Neural progenitor cell (in vitro differentiated cells): ENCODE measurements at regions not wholly inside any gene's neighbourhood (a gene's known extent, or its start where the extent isn't known, plus 50 kb on each side); places are given as distances from the start of the nearest gene placed in this dataset.

Experiments used
- DNase-seq: peaks from one replicate; pipeline ENCODE4 v3.0.0-alpha.2; 2016; ENCODE audit warnings: low spot score
- H2AFZ ChIP-seq: fragments of 200-600 bp; sonication (generic); replicated peaks from 2 replicates; pipeline ENCODE4 v1.6.1; 2016; ENCODE audit warnings: antibody characterized with exemption
- H3F3A ChIP-seq: fragments of 200-600 bp; sonication (generic); 2 replicates; pipeline ENCODE4 v1.6.1; 2016; ENCODE audit warnings: antibody characterized with exemption, low read depth
- H3K27ac ChIP-seq: fragments of 200-600 bp; sonication (generic); 2 replicates; pipeline ENCODE4 v1.5.1; 2016; ENCODE audit warnings: mild to moderate bottlenecking
- H3K27me3 ChIP-seq: fragments of 200-600 bp; sonication (generic); 2 replicates; pipeline ENCODE4 v1.6.1; 2016; ENCODE audit warnings: mild to moderate bottlenecking, moderate library complexity
- H3K36me3 ChIP-seq: fragments of 200-600 bp; sonication (generic); 2 replicates; pipeline ENCODE4 v1.5.1; 2016
- H3K4me1 ChIP-seq: fragments of 200-600 bp; sonication (generic); 2 replicates; pipeline ENCODE4 v1.6.1; 2016; ENCODE audit warnings: mixed run types
- H3K4me2 ChIP-seq: fragments of 200-600 bp; sonication (generic); 2 replicates; pipeline ENCODE4 v1.6.1; 2016
- H3K4me3 ChIP-seq: fragments of 200-600 bp; sonication (generic); 2 replicates; pipeline ENCODE4 v1.5.1; 2016
- H3K79me2 ChIP-seq: fragments of 200-600 bp; sonication (generic); 2 replicates; pipeline ENCODE4 v1.6.1; 2016; ENCODE audit warnings: low read depth
- H3K9ac ChIP-seq: fragments of 200-600 bp; sonication (generic); 2 replicates; pipeline ENCODE4 v1.6.1; 2016
- H3K9me3 ChIP-seq: fragments of 200-600 bp; sonication (generic); 2 replicates; pipeline ENCODE4 v1.5.1; 2016; ENCODE audit warnings: low read depth
- H4K20me1 ChIP-seq: fragments of 200-600 bp; sonication (generic); 2 replicates; pipeline ENCODE4 v1.6.1; 2016; ENCODE audit warnings: low read depth
- H3K27ac Mint-ChIP-seq: 3 replicates; pipeline ENCODE4 v1.8.0; 2021; ENCODE audit warnings: mixed read lengths
- H3K27me3 Mint-ChIP-seq: 2 replicates; pipeline ENCODE4 v1.8.0; 2022; ENCODE audit warnings: low read depth, mild to moderate bottlenecking, inconsistent platforms, moderate library complexity, mixed read lengths; ENCODE audit not compliant: insufficient read depth
- H3K36me3 Mint-ChIP-seq: 3 replicates; pipeline ENCODE4 v1.8.0; 2021; ENCODE audit warnings: mixed read lengths
- H3K4me1 Mint-ChIP-seq: 3 replicates; pipeline ENCODE4 v1.8.0; 2021; ENCODE audit warnings: mixed read lengths
- H3K4me3 Mint-ChIP-seq: 3 replicates; pipeline ENCODE4 v1.8.0; 2021; ENCODE audit warnings: mild to moderate bottlenecking, moderate library complexity, mixed read lengths
- H3K9me3 Mint-ChIP-seq: 3 replicates; pipeline ENCODE4 v1.8.0; 2020; ENCODE audit warnings: mixed read lengths
- CTCF ChIP-seq: fragments of 200-600 bp; sonication (generic); IDR thresholded peaks from 2 replicates; pipeline ENCODE4 v1.5.1; 2017; ENCODE audit warnings: antibody characterized with exemption, mild to moderate bottlenecking
- EZH2 ChIP-seq: fragments of 200-600 bp; sonication (generic); IDR thresholded peaks from 2 replicates; pipeline ENCODE4 v1.6.1; 2017; ENCODE audit warnings: antibody characterized with exemption, mild to moderate bottlenecking, moderate library complexity
- EZH2phosphoT487 ChIP-seq: fragments of 200-600 bp; sonication (generic); IDR thresholded peaks from 2 replicates; pipeline ENCODE4 v1.6.1; 2017; ENCODE audit warnings: antibody characterized with exemption

- peaks cover 2% of the 10 kb centered on the region for H3K27me3 Mint-ChIP-seq
- Histone ChIP-seq H3K36me3 (no peaks in the 10 kb centered on the region), H3K9ac (no peak overlapping the region), H3K4me1 (peaks cover 8% of the 10 kb centered on the region), H3K27ac (no peak overlapping the region), H4K20me1 (no peaks in the 10 kb centered on the region), H3K4me3 (no peak overlapping the region), H3K27me3 (no peaks in the 10 kb centered on the region), H2AFZ (no peak overlapping the region), H3K79me2 (no peaks in the 10 kb centered on the region), H3K9me3 (no peaks in the 10 kb centered on the region), H3K4me2 (no peak overlapping the region), H3F3A (no peaks in the 10 kb centered on the region)
- no peak for DNase-seq
- H3K4me1 Mint-ChIP-seq, result peaks cover 3% of the 10 kb centered on the region
- H3K36me3 Mint-ChIP-seq, result no peaks in the 10 kb centered on the region
- H3K9me3 Mint-ChIP-seq, result no peaks in the 10 kb centered on the region
- no peak overlapping the region for H3K4me3 Mint-ChIP-seq
- TF ChIP-seq EZH2 (no peak), CTCF (no peak), EZH2phosphoT487 (no peak)
- no peak overlapping the region for H3K27ac Mint-ChIP-seq
These were observed 318.2 kb downstream of the NPIPA8 start for GRCh38 chr16:18018376-18018775.

- no peaks in the 10 kb centered on the region for H3K36me3 ChIP-seq
- no peak overlapping the region for H3K27ac ChIP-seq
- Mint-ChIP-seq H3K4me3 (no peak overlapping the region), H3K36me3 (no peaks in the 10 kb centered on the region), H3K27me3 (no peaks in the 10 kb centered on the region), H3K27ac (no peak overlapping the region), H3K9me3 (peaks cover 2% of the 10 kb centered on the region), H3K4me1 (no peaks in the 10 kb centered on the region)
- no peak overlapping the region for H2AFZ ChIP-seq
- H3K4me3 ChIP-seq, result no peak overlapping the region
- no peaks in the 10 kb centered on the region for H4K20me1 ChIP-seq
- TF ChIP-seq CTCF (no peak), EZH2phosphoT487 (no peak), EZH2 (no peak)
- no peaks in the 10 kb centered on the region for H3K79me2 ChIP-seq
- no peaks in the 10 kb centered on the region for H3F3A ChIP-seq
- peaks cover 8% of the 10 kb centered on the region for H3K4me1 ChIP-seq
- H3K4me2 ChIP-seq, result no peak overlapping the region
- H3K9ac ChIP-seq, result no peak overlapping the region
- no peak for DNase-seq
- H3K9me3 ChIP-seq, result no peaks in the 10 kb centered on the region
- no peaks in the 10 kb centered on the region for H3K27me3 ChIP-seq
These were observed 322.7 kb downstream of the NPIPA8 start for GRCh38 chr16:18013863-18014262.

- no peak for TF ChIP-seq EZH2
- Histone ChIP-seq H3F3A (no peaks in the 10 kb centered on the region), H3K9me3 (no peaks in the 10 kb centered on the region), H3K4me2 (no peak overlapping the region), H2AFZ (no peak overlapping the region), H4K20me1 (no peaks in the 10 kb centered on the region), H3K4me1 (no peaks in the 10 kb centered on the region), H3K4me3 (no peak overlapping the region), H3K9ac (no peak overlapping the region), H3K36me3 (no peaks in the 10 kb centered on the region), H3K27ac (no peak overlapping the region), H3K27me3 (no peaks in the 10 kb centered on the region), H3K79me2 (no peaks in the 10 kb centered on the region)
- no peak for DNase-seq
- Mint-ChIP-seq H3K9me3 (peaks cover 2% of the 10 kb centered on the region), H3K27me3 (peaks cover 5% of the 10 kb centered on the region), H3K4me3 (no peak overlapping the region), H3K27ac (no peak overlapping the region), H3K4me1 (no peaks in the 10 kb centered on the region), H3K36me3 (no peaks in the 10 kb centered on the region)
These were observed 328.2 kb downstream of the NPIPA8 start for GRCh38 chr16:18008356-18008755.

- Histone ChIP-seq H2AFZ (no peak overlapping the region), H3K27ac (no peak overlapping the region), H3K9me3 (no peaks in the 10 kb centered on the region), H3K9ac (no peak overlapping the region), H3K4me3 (no peak overlapping the region), H3K36me3 (no peaks in the 10 kb centered on the region), H3K79me2 (no peaks in the 10 kb centered on the region), H3K4me2 (no peak overlapping the region), H4K20me1 (no peaks in the 10 kb centered on the region), H3K27me3 (no peaks in the 10 kb centered on the region), H3F3A (no peaks in the 10 kb centered on the region), H3K4me1 (no peaks in the 10 kb centered on the region)
- no peaks in the 10 kb centered on the region for H3K9me3 Mint-ChIP-seq
- H3K36me3 Mint-ChIP-seq, result no peaks in the 10 kb centered on the region
- H3K27ac Mint-ChIP-seq, result no peak overlapping the region
- H3K4me1 Mint-ChIP-seq, result peaks cover 4% of the 10 kb centered on the region
- no peak overlapping the region for H3K4me3 Mint-ChIP-seq
- peaks cover 5% of the 10 kb centered on the region for H3K27me3 Mint-ChIP-seq
- no peak for DNase-seq
- TF ChIP-seq EZH2phosphoT487, result no peak
- TF ChIP-seq EZH2, result no peak
- no peak for TF ChIP-seq CTCF
These were observed 333.5 kb downstream of the NPIPA8 start for GRCh38 chr16:18003033-18003432.
